Endothelial cell of umbilical vein (primary cell): ENCODE measurements at regions not wholly inside any gene's neighbourhood (a gene's known extent, or its start where the extent isn't known, plus 50 kb on each side); places are given as distances from the start of the nearest gene placed in this dataset.
A peak's percentile ranks its signal among the peaks of the same experiment; 100 is the strongest.

Experiments used
- BruUV-seq: library from RNA; stranded (reverse); fragments of 400-500 nt; replicated peaks from 2 replicates; lab custom pipeline; 2021; lab: Mats Ljungman, UMichigan
- CTCF ChIA-PET: fragments of 300-600, 350-600 bp; sonication (Branson Sonifier 250); formaldehyde crosslinking; loops from one replicate; lab custom pipeline; 2021; ENCODE audit warnings: antibody characterized with exemption, inconsistent platforms; lab: Charles Lee
- POLR2A ChIA-PET: fragments of 300-600, 350-600 bp; sonication (Branson Sonifier 250); formaldehyde crosslinking; loops from one replicate; lab custom pipeline; 2021; ENCODE audit warnings: antibody characterized with exemption, inconsistent platforms; lab: Charles Lee
- DNase-seq: peaks from one replicate; pipeline ENCODE4 v3.0.0-alpha.2; 2011; ENCODE audit warnings: low read depth, low spot score
- FAIRE-seq: peaks from 2 replicates; lab custom pipeline; 2011; peaks lifted over from hg19 to GRCh38; lab: Jason Lieb, UNC
- H2AFZ ChIP-seq: 2 replicates; pipeline ENCODE4 v1.6.0; 2012; ENCODE audit warnings: low read depth, low read length, control low read depth, inconsistent platforms
- H3K27ac ChIP-seq: 2 replicates; pipeline ENCODE4 v1.5.1; 2011; ENCODE audit warnings: low read depth, mild to moderate bottlenecking, control low read depth, low read length, moderate library complexity; ENCODE audit not compliant: insufficient read depth
- H3K27me3 ChIP-seq, 2 experiments: 2 replicates each; pipeline versions ENCODE4 v1.6.0 to v1.6.1; 2011; ENCODE audit warnings: low read length in 2 of 2, mixed read lengths in 1 of 2; ENCODE audit not compliant: control insufficient read depth in 2 of 2, insufficient read depth in 2 of 2
- H3K36me3 ChIP-seq, 2 experiments: 2 replicates in 1 of 2; 3 replicates in 1 of 2; pipeline ENCODE4 v1.5.1; 2011; ENCODE audit warnings: low read length in 2 of 2, mild to moderate bottlenecking in 1 of 2, moderate library complexity in 1 of 2; ENCODE audit not compliant: control insufficient read depth in 2 of 2, insufficient read depth in 2 of 2; ENCODE audit errors: extremely low read depth in 1 of 2
- H3K4me1 ChIP-seq: 3 replicates; pipeline ENCODE4 v1.5.1; 2011; ENCODE audit warnings: mild to moderate bottlenecking, low read length; ENCODE audit not compliant: control insufficient read depth, insufficient read depth; ENCODE audit errors: extremely low read depth
- H3K4me2 ChIP-seq: 2 replicates; pipeline ENCODE4 v1.6.1; 2011; ENCODE audit warnings: low read length, control low read depth, mixed read lengths; ENCODE audit not compliant: insufficient read depth
- H3K4me3 ChIP-seq, 3 experiments: fragments of 200-600 bp in 1 of 3; sonication (generic), shearing (Covaris generic) in 1 of 3; replicated peaks in 1 of 3; 2 replicates each; pipeline ENCODE4 v1.5.1; 2011 to 2016; ENCODE audit warnings: control low read depth in 3 of 3, low read length in 3 of 3, mild to moderate bottlenecking in 2 of 3, inconsistent platforms in 1 of 3, low read depth in 1 of 3, moderate library complexity in 1 of 3; ENCODE audit not compliant: insufficient read depth in 1 of 3
- H3K79me2 ChIP-seq: 2 replicates; pipeline ENCODE4 v1.6.0; 2012; ENCODE audit warnings: low read length, inconsistent platforms; ENCODE audit not compliant: control insufficient read depth, insufficient read depth
- H3K9ac ChIP-seq: replicated peaks from 2 replicates; pipeline ENCODE3; 2011; ENCODE audit warnings: low read length, control low read depth; ENCODE audit not compliant: insufficient read depth; ENCODE audit errors: extremely low read depth
- H3K9me1 ChIP-seq: replicated peaks from 3 replicates; pipeline ENCODE4 v1.6.0; 2011; ENCODE audit warnings: mild to moderate bottlenecking, low read length; ENCODE audit not compliant: control insufficient read depth, insufficient read depth; ENCODE audit errors: extremely low read depth
- H3K9me3 ChIP-seq: replicated peaks from 2 replicates; pipeline ENCODE4 v1.5.1; 2012; ENCODE audit warnings: low read length, inconsistent platforms; ENCODE audit not compliant: control insufficient read depth, insufficient read depth
- H4K20me1 ChIP-seq: replicated peaks from 2 replicates; pipeline ENCODE3; 2011; ENCODE audit warnings: mild to moderate bottlenecking, low read length; ENCODE audit not compliant: control insufficient read depth, insufficient read depth; ENCODE audit errors: extremely low read depth
- CTCF ChIP-seq, 2 donors: IDR thresholded peaks; 1 replicate in 1 of 2; 2 replicates in 1 of 2; pipeline ENCODE4 v1.5.1; 2011; ENCODE audit warnings: low read length in 2 of 2, mild to moderate bottlenecking in 2 of 2, moderate library complexity in 2 of 2, control low read depth in 1 of 2, inconsistent platforms in 1 of 2, low read depth in 1 of 2; ENCODE audit not compliant: insufficient read depth in 1 of 2; ENCODE audit errors: extremely low read depth in 1 of 2
- EZH2 ChIP-seq: IDR thresholded peaks from 2 replicates; pipeline ENCODE4 v1.6.1; 2012; ENCODE audit warnings: borderline replicate concordance, low read depth, mild to moderate bottlenecking, moderate library complexity, low read length, inconsistent platforms; ENCODE audit not compliant: severe bottlenecking
- FOS ChIP-seq: IDR thresholded peaks from 2 replicates; pipeline ENCODE4 v1.6.1; 2011; ENCODE audit warnings: mild to moderate bottlenecking, low read length, moderate library complexity, borderline replicate concordance; ENCODE audit not compliant: insufficient read depth
- GATA2 ChIP-seq: IDR thresholded peaks from 2 replicates; pipeline ENCODE4 v1.7.0; 2011; ENCODE audit warnings: low read depth, mild to moderate bottlenecking, moderate library complexity, mixed read lengths, low read length; ENCODE audit not compliant: insufficient read length, insufficient read depth
- JUN ChIP-seq: IDR thresholded peaks from 2 replicates; pipeline ENCODE4 v1.6.1; 2011; ENCODE audit warnings: borderline replicate concordance, low read depth; ENCODE audit not compliant: insufficient read length, insufficient read depth
- MAX ChIP-seq: IDR thresholded peaks from 2 replicates; pipeline ENCODE4 v1.6.1; 2011; ENCODE audit not compliant: insufficient read depth, insufficient read length
- MYC ChIP-seq: IDR thresholded peaks from one replicate; pipeline ENCODE4 v1.6.1; 2011; ENCODE audit warnings: mild to moderate bottlenecking, low read depth, low read length
- POLR2A ChIP-seq: IDR thresholded peaks from 2 replicates; pipeline ENCODE4 v1.6.1; 2012; ENCODE audit warnings: low read depth, mild to moderate bottlenecking, control low read depth, low read length
- POLR2AphosphoS5 ChIP-seq: IDR thresholded peaks from 2 replicates; pipeline ENCODE4 v1.6.1; 2012; ENCODE audit warnings: low read depth, mild to moderate bottlenecking, control low read depth, low read length, moderate library complexity; ENCODE audit not compliant: insufficient read depth
- dilution Hi-C: fragments of 300-500 bp; cut with MboI; formaldehyde crosslinking; loops from one replicate; pipeline ENCODE4 v1.15.0; 2019; ENCODE audit warnings: low sequenced_read_pairs; ENCODE audit not compliant: extremely low pct_ligation_motif_present
- intact Hi-C: fragments of 100-400 bp; cut with micrococcal nuclease; formaldehyde crosslinking; loops from one replicate; pipeline ENCODE4 v1.10.0; 2022

GRCh38 chr14:27427796-27428195, 830.0 kb upstream of the NOVA1 start:
- no TSS peak for BruUV-seq
- POLR2A ChIA-PET, result no interaction called here
- no peaks in the 10 kb centered on the region for H4K20me1 ChIP-seq
- H3K4me2 ChIP-seq, result no peak overlapping the region
- CTCF ChIA-PET, result no interaction called here
- no peaks in the 10 kb centered on the region for H3K27me3 ChIP-seq
- no peaks in the 10 kb centered on the region for H3K9me3 ChIP-seq
- TF ChIP-seq MYC (no peak), FOS (no peak), GATA2 (no peak), MAX (no peak), POLR2AphosphoS5 (no peak), CTCF (IDR thresholded peaks at IDR 0.05; ENCODE audit: extremely low read depth in 1 of 2, insufficient read depth in 1 of 2, low read depth in 1 of 2, low read length in 2 of 2) (no peak), JUN (no peak), EZH2 (no peak), POLR2A (no peak)
- no peak for FAIRE-seq
- H3K9me1 ChIP-seq, result no peaks in the 10 kb centered on the region
- peak overlapping the region; percentile 37 for H3K27ac ChIP-seq
- DNase-seq, result peak; percentile 23
- H2AFZ ChIP-seq, result peak overlapping the region; percentile 68
- no peak overlapping the region for H3K4me3 ChIP-seq
- no peak overlapping the region for H3K9ac ChIP-seq
- no peaks in the 10 kb centered on the region for H3K36me3 ChIP-seq
- no peaks in the 10 kb centered on the region for H3K4me1 ChIP-seq
- no peaks in the 10 kb centered on the region for H3K79me2 ChIP-seq
- intact Hi-C loops, result no loop called here
- dilution Hi-C loops, result no loop called here
